Ascending aorta (tissue), 2 donors: ENCODE measurements at regions not wholly inside any gene's neighbourhood (a gene's known extent, or its start where the extent isn't known, plus 50 kb on each side); places are given as distances from the start of the nearest gene placed in this dataset.
"Not testable (repeated sequence)": the region's sequence is repeated elsewhere in the genome, so short reads cannot be mapped to it uniquely, and the experiment has no call there.

Source experiments
- DNase-seq, 2 donors: peaks; one replicate each; pipeline ENCODE4 v3.0.0-alpha.2; 2019; ENCODE audit warnings: low spot score in 2 of 2
- H3K27ac ChIP-seq, 2 donors: fragments of 200-600 bp; sonication (generic); one replicate each; pipeline ENCODE4 v1.5.1; 2016 to 2017; ENCODE audit warnings: mild to moderate bottlenecking in 1 of 2
- H3K27me3 ChIP-seq: fragments of 200-600 bp; sonication (generic); one replicate; pipeline ENCODE4 v1.5.1; 2017
- H3K36me3 ChIP-seq, 2 donors: fragments of 200-600 bp; sonication (generic); one replicate each; pipeline ENCODE4 v1.5.1; 2016
- H3K4me1 ChIP-seq, 2 donors: fragments of 200-600 bp; sonication (generic); one replicate each; pipeline ENCODE4 v1.5.1; 2016 to 2017; ENCODE audit warnings: mild to moderate bottlenecking in 1 of 2
- H3K4me3 ChIP-seq, 2 donors: fragments of 200-600 bp; sonication (generic); one replicate each; pipeline ENCODE4 v1.5.1; 2016 to 2017; ENCODE audit warnings: mild to moderate bottlenecking in 1 of 2
- H3K9me3 ChIP-seq, 2 donors: fragments of 200-600 bp; sonication (generic); one replicate each; pipeline ENCODE4 v1.5.1; 2016
- intact Hi-C: fragments of 100-400 bp; cut with DNase I; formaldehyde crosslinking; loops from one replicate; pipeline ENCODE4 v1.15.1; 2023
- TF ChIP-seq, protein P1 (sequence below), 3 experiments: fragments of 200-600 bp in 2 of 3; fragments of 450-650 bp in 1 of 3; sonication (generic) in 2 of 3; IDR thresholded peaks; one replicate each; pipeline ENCODE4 v1.5.1; 2016 to 2019; ENCODE audit warnings: antibody characterized with exemption in 3 of 3, mild to moderate bottlenecking in 1 of 3, moderate library complexity in 1 of 3

GRCh38 chr9:13443346-13444244 lies 164.1 kb upstream of the MPDZ start:
- TF ChIP-seq, protein P1, sequence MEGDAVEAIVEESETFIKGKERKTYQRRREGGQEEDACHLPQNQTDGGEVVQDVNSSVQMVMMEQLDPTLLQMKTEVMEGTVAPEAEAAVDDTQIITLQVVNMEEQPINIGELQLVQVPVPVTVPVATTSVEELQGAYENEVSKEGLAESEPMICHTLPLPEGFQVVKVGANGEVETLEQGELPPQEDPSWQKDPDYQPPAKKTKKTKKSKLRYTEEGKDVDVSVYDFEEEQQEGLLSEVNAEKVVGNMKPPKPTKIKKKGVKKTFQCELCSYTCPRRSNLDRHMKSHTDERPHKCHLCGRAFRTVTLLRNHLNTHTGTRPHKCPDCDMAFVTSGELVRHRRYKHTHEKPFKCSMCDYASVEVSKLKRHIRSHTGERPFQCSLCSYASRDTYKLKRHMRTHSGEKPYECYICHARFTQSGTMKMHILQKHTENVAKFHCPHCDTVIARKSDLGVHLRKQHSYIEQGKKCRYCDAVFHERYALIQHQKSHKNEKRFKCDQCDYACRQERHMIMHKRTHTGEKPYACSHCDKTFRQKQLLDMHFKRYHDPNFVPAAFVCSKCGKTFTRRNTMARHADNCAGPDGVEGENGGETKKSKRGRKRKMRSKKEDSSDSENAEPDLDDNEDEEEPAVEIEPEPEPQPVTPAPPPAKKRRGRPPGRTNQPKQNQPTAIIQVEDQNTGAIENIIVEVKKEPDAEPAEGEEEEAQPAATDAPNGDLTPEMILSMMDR (IDR thresholded peaks at IDR 0.05), result no peak
- intact Hi-C loops, result no loop called here
- H3K27ac ChIP-seq, result peak overlapping the region; percentile 22 to 63
- no peaks in the 10 kb centered on the region for H3K9me3 ChIP-seq
- no peaks in the 10 kb centered on the region for H3K36me3 ChIP-seq
- peaks cover 0 to 8% of the 10 kb centered on the region in 2 donors for H3K4me1 ChIP-seq
- H3K4me3 ChIP-seq, result peak overlapping the region; percentile 33 to 56
- H3K27me3 ChIP-seq, result no peaks in the 10 kb centered on the region
- DNase-seq, result no peak

DNA sequence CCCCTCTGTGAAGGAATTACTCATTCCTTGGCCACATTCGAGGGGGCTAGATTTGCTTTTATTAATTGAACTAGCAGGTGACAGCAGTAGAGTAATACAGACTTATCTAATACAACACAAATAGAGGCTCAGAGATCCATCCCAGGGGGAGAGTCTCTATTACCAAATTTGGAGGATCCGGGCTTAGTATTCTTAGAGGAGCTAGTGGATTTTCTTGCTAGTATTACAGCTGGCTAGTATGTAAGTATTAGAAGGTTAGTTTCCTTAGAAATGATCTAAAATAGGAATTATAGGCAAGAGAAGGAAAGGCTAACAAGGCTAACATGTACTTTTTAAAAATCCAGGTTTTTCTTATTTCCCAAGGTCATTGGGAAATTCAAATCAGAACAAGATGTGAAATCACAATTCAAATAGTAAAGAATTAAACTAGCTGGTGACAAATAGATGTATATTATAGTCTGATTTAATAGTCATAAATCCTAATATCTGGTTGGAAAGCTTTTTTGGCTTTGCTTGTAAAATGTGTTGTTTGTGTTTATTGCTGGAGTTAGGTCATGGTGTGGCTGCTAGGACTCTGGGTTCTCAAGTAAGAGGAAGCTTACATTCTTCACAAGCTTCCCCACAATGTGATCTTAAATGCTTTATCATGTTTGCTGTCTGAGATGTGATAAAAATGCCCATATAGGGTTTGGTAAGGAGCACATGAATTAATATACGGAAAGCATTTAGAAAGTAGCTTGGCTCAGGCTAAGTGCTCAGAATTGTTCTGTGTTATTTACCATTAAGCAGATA lies 160.4 kb upstream of the MPDZ start:
- Histone ChIP-seq H3K27me3 (no peaks in the 10 kb centered on the region), H3K27ac (no peak overlapping the region), H3K4me3 (no peak overlapping the region), H3K9me3 (no peaks in the 10 kb centered on the region), H3K4me1 (peaks cover 0 to 2% of the 10 kb centered on the region in 2 donors), H3K36me3 (no peaks in the 10 kb centered on the region)
- TF ChIP-seq, protein P1 (IDR thresholded peaks at IDR 0.05), result no peak
- intact Hi-C loops, result loop anchor here (10.0 kb wide), 1 partner anchor 655 kb away; no protein-coding TSS in a partner anchor
- no peak for DNase-seq

- no peaks in the 10 kb centered on the region for H3K9me3 ChIP-seq
- no peaks in the 10 kb centered on the region for H3K27me3 ChIP-seq
- H3K4me1 ChIP-seq, result no peaks in the 10 kb centered on the region
- H3K36me3 ChIP-seq, result no peaks in the 10 kb centered on the region
- H3K4me3 ChIP-seq, result no peak overlapping the region
- intact Hi-C loops, result loop anchor here (10.0 kb wide), 1 partner anchor 657 kb away; no protein-coding TSS in a partner anchor
- no peak overlapping the region for H3K27ac ChIP-seq
- DNase-seq, result no peak
- TF ChIP-seq, protein P1 (IDR thresholded peaks at IDR 0.05), result no peak
Observed at GRCh38 chr9:13437866-13438265, 158.4 kb upstream of the MPDZ start.

GRCh38 chr9:13436591-13436990 lies 157.1 kb upstream of the MPDZ start:
- no peaks in the 10 kb centered on the region for H3K36me3 ChIP-seq
- no peaks in the 10 kb centered on the region for H3K9me3 ChIP-seq
- intact Hi-C loops, result loop anchor here (10.0 kb wide), 1 partner anchor 658 kb away; no protein-coding TSS in a partner anchor
- no peaks in the 10 kb centered on the region for H3K27me3 ChIP-seq
- no peak overlapping the region for H3K4me3 ChIP-seq
- H3K4me1 ChIP-seq, result no peaks in the 10 kb centered on the region
- DNase-seq, result no peak
- no peak overlapping the region for H3K27ac ChIP-seq
- TF ChIP-seq, protein P1 (IDR thresholded peaks at IDR 0.05), result no peak

- not testable (repeated sequence) for H3K27ac ChIP-seq, H3K36me3 ChIP-seq, H3K27me3 ChIP-seq, DNase-seq, H3K4me3 ChIP-seq, H3K4me1 ChIP-seq, H3K9me3 ChIP-seq
- intact Hi-C loops, result loop anchor here (10.0 kb wide), 1 partner anchor 661 kb away; no protein-coding TSS in a partner anchor
Observed at GRCh38 chr9:13433453-13433852, 154.0 kb upstream of the MPDZ start.
